ENCODE measurements at regions not wholly inside any gene's neighbourhood (a gene's known extent, or its start where the extent isn't known, plus 50 kb on each side); places are given as distances from the start of the nearest gene placed in this dataset.
A peak's percentile ranks its signal among the peaks of the same experiment; 100 is the strongest.

DNA sequence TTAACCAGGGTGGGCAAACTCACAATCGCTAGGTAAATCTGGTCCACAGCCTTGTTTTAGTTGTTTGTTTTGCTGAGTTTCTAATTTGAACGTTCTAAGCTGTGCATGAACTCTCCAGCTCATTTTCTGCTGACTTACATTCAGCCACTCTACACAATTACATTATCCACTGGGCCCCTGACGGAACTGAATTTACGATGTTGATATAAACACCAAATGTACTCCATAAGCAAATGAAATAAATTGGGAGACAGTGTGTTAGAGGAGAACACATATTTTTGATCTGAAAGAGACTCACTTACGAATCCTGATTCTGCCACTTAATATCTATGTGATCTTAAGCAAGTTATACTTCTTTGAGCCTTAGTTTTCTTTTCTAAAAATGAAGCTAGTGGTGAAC lies 393.4 kb downstream of the ZNF608 start:
- DNase-seq = no peak

DNA sequence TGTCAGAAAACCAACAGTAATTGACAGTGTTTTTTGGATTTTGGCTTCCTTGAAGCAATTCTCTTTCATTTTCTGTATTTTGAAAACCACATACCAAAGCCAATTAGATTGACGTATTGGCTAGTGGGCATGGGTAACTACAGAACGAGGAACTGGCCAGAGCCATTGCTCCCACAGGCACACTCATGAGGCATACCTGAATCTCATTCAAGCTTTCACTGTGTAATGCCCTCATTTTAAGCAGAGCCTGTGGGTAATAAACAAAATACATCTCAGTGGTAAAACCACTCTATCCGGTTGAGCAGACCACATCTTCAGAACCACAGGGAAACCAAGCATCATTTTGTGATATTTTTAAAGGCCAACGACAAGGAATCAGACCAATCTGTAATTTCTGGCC lies 394.1 kb downstream of the ZNF608 start:
- no peak for DNase-seq

DNA sequence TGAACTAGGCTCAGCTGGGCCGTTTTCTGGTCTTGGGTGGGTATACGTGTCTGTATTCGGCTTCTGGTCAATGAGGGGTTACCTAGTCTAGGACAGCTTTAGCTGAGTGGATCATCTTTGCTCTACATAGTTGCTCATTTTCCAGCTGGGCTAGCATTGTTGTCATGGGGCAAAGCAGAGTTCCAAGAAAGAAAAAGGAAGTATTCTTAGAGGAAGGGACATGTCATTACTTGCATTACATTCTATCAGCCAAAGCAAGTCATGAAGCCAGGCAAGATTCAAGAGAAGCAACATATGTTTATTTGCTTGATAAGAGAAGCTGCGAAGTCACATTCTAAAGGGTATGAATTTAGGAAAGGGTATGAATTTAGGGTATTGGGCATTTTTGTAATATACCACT lies 396.5 kb downstream of the ZNF608 start:
- no peak for DNase-seq

DNA sequence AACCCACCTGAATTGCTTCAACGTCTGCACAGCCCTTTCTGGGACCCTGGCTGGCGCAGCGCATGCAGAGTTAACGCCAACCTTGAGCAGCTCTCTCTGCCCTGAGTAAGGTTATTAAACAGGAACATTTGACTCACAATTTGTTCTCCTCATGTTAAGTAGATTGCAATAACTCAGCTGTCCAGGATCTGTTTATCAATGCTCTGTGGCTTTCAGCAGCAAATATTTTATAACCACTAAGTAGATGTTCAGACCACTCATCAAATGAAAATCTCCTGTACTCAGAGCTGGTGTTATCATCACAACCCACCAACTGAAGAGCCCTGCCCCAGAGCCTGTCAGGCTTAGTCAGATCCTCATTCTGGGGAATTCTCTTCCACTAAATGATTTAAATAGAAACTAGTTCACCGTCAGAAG lies 403.0 kb downstream of the ZNF608 start:
- DNase-seq = peak; percentile 82

DNA sequence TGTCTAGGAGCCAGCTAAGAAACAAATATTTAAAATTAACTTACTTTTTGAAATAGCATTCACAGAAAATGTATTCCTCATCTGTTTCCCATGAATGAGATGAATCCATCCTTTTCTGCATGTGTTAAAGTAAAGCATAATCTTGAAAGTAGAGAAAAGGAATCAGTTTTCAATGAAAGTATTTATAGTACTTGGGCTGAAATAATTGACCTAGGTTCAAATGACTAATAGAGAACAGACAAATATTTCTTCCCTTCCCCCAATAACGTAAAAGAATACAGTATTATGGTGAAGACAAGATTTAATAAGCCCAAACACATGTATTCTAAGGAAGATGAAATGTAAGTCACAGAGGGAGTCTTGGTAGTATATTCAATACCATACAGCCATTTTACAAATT lies 403.5 kb downstream of the ZNF608 start:
- no peak for DNase-seq

DNA sequence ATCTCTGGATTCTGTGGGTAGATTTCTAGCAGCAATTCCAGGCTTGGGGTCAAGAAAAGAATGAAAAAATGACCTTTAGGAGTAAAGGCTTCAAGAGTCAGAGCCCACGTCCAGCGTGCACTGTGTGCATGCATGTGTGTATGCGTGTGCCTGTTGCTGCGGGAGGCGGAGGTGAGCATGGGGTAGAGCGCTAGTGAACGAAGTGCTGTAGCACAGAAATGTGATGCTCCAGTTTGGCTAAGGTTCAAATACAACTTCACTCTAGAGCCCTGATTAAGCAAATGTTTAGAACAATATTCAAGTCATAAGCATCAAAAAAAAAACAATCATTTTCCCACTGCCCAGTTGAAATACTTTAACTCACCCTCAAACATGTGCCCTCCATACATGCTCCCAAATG lies 403.9 kb downstream of the ZNF608 start:
- DNase-seq = no peak

DNA sequence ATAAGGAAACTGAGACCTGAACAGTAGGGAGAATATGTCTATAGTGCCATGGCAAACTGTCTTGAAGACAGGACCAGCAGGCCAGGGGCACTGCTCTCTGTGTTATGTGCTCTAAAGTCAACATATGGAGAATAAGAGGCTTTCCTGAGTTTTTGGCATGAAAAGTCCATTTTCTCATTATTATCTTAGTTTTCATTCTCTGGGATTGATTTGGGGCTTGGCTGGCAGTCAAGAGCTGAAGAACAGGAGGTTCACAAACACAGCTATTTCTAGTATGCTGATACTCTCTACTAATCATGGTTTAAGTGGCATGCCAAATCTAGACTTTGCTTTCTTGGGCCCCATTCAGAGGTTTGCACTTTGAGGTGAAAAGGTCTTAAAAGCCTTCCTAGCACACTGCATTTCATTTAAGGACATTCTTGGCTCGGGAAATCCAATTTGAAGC lies 404.4 kb downstream of the ZNF608 start:
- DNase-seq = peak; percentile 42

DNA sequence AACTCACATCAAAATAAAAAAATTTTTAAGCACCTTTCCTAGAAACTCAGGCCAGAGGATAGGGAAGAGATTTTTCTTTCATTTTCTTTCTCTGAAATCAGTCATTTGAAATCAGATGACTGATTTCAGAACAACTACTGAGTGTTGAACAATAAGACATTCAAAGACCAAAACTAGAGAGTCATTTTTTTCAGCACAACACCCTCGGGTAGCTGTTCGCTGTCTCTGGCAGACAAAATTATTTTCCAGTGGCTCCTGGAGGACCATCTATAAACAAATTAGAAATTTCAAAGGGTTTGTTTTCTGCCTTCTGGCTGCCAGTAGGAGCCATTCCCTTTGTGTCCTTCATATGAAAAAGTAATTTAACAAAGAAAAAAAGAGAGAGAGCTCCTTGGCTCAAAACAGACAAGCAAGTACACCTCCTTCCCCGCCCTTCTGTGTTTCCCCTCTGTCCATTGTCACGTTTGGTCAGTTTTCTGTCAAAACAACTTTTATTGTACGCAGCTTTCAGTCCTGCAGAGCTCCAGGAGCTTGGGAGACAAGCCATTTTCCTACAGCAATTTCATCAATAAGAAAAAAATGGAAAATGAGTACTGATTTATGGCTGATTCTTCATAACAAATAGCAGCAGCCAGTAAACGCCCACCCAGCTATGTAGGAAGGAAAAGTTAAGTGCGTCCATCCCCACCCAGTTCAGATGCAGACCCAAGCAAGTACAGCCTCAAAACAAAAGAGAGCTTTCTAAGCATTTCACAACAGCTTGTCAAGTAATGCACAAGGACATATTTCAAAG lies 405.2 kb downstream of the ZNF608 start:
- no peak for DNase-seq

DNA sequence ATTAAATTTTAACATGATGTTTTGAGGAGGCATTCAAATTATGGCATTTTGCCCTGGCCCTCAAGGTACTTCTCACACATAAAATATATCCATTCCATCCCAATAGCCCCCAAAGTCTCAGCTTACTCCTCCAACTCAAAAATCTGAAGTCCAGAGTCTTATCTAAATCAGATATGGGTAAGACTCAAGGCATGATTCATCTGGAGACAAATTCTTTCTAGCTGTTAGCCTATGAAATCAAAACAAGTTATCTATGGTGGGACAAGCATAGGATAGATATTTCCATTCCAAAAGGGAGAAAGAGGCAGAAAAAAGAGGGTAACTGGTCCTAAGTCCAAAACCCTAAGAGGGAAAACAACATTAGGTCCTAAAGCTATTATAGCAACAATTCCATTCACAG lies 408.4 kb downstream of the ZNF608 start:
- DNase-seq = no peak

DNA sequence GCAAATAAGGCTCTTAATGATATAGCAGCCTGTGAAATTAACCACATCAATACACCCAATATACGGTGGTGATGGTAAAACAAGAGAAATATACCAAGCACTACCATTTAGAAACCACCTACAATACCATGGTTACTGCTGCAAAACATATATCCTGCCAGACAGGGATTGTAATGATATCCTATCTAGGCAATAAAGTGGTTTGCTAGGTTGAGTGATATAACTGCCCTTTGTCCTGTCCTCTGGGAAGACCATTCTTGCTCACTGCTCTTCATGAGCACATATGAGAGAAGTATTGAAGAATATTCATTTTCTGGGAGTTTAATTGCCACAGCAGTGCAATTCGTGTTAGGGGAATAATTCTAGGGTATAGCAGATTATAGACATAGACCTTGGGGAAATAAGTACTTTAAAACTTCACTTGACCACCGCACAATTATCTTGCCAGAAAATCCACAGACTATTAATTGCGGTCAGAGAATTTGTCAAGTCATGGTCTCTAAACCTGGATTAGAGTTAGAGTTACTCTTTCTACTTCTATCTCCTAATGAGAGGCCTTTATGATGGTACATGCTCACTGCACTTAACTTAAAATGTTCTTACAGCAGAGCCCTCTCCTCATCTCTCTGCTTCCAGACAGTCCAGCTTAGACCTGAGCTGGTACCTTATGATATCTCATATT lies 413.0 kb downstream of the ZNF608 start:
- no peak for DNase-seq

DNA sequence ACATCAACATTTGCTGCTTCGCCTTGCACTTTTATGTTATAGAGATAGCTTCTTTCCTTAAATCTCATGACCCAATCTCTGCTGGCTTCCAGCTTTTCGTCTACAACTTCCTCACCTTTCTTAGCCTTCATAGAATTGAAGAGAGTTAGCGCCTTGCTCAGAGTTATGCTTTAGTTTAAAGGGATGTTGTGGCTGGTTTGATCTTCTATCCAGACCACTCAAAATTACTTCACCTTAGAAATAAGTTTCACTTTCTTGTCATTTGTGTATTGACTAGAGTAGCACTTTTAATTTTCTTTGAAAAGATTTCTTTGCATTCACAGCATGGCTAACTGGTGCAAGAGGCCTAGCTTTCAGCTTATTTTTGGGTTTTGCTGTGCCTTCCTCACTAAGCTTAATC lies 414.2 kb downstream of the ZNF608 start:
- DNase-seq = no peak

DNA sequence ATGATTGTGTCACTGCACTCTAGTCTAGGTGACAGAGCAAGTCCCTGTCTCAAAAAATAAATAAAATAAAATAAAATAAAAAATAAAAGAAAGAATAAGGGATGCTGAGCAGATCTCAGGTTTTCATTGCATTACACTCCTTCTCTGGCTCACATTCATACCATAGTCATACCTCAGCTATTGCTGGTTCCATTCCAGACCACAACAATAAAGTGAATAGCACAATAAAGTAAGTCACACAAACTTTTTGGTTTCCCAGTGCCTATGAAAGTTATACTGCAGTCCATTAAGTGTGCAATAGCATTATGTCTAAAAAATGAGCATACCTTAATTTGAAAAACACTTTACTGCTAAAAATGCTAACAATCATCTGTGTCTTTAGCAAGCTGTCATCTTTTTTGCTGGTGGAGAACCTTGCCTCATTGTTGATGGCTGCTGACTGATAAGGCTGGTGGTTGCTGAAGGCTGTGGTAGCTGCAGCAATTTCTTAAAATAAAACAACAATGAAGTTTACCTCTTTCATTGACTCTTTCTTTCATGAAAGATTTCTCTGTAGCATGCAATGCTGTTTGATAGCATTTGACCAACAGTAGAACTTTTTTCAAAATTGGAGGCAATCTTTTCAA lies 415.7 kb downstream of the ZNF608 start:
- peak; percentile 13 for DNase-seq

DNA sequence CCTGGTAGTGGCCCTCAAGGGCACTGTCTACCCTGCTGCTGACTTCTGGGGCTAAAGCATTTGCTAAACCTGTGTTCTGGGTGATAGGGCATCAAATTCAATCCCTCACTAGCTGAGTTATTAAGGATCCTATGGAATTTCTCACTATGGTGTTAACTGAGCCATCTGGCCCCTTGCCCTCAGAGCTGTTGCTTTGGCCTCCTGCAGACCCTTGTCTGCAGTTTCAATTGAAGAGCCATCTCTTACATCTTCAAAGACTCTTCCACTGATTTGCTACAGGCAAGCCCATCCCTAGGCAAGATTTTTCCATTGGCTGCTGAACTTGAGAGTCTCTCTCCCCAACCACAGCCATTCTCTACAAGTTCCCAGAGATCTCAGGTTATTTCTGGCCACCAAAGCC lies 418.2 kb downstream of the ZNF608 start:
- no peak for DNase-seq

DNA sequence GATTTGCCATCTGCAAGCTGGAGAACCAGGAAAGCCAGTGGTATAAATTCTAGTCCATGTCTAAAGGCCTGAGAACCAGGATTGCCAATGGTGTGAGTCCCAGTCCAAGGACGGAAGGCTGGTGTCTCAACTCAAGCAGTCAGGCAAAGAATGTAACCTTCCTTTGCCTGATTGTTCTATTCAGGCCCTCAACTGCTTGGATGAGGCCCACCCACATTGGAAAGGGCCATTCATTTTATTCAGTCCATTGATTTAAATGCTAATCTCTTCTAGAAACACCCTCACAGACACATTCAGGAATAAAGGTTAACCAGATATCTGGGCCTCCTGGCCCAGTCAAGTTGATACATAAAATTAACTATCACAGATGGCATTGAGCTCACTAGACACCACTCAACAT lies 427.8 kb downstream of the ZNF608 start:
- no peak for DNase-seq

DNA sequence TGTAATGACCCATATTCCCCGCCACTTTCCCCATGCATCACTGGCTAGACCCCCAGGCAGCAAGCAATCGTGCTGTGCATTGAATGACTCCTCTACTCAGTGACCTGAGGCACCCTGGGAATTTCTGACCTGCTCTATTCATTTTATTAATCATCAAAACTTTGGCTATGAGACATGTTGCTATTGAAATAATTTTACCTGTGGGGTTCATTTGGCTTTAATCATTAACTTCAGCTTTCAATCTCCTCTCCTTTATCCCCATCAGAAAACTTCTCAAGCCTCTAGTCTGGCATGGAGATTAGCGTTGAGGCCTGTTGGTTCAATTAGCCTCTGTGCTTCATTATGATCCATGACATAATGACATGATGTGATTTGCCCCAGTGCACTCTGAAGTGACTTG lies 429.0 kb downstream of the ZNF608 start:
- no peak for DNase-seq

DNA sequence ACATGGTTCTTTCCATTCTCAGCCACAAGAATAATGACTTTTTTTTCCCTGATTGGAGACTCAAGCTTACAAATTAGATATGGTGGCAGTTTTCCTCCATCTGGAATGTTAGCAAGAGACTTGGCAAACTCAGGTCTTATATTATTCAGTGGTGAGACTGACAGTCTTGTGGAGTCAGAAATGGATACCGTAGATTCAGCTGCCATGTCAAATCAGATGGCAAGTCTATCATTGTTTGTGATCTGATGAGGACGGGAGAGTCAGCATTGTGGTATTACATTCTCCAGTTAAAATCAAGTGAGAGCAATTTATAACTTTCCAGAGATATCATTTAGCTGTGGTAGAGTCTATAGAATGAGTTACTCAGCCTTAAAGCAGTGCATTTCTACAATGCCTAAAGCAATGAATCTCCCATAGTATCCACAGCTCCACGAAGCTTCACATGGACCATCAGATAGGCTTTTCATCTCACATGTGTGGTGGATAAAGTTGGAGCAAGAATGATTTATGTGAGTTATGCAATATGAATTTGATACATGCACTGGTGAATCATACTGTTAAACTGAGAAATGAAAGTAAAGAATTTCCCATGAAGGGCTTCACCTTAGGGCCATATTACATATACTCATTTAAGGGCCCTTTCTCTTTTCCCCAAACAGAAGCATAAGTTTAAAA lies 430.6 kb downstream of the ZNF608 start:
- peak; percentile 52 for DNase-seq

DNA sequence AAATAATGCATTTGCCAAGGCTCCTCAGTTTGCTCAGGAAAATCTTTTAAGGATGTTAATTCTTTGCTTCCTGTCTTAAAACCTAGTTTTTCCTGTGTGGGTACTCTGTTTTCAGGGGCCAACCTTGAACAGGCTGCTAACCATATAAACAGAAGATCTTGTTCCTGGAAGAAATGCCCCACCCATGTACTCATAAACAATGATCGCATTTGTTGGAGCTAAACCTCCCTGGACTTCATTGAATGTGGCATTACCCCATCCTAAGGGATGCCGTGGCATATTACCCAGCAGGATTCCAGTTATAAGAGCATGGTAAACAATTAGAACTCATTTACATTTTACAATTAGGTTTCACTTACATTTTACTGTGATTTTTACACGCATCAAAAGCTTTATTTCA lies 436.0 kb downstream of the ZNF608 start:
- DNase-seq = no peak

DNA sequence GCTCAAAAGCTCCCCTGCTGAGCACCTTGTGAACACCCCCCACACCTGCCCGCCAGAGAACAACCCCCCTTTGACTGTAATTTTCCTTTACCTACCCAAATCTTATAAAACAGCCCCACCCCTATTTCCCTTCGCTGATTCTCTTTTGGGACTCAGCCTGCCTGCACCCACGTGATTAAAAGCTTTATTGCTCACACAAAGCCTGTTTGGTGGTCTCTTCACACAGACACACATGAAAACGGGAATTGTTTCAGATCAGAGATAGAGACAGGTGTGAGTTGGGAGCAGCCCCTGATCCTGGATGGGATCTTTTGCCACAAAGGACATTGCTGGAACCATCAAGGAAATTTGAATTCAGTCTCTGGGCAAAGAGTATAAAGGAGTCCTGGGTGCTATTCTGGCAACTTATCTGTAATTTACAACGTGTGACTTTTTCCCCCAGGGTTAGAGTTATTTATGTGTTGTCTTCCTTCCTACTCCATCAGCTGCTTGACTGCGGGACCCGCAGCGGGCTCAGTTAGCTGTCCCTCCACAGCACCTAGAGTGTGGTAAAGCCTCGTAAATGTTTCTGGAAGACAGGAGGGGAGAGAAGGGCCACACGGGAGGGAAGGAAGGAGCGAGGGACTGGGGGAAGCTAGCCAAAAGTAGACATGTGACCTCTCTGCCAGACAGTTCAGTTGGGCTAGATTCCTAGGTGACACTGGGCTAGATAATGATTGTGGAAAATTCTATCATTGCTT lies 437.0 kb downstream of the ZNF608 start:
- DNase-seq = no peak

DNA sequence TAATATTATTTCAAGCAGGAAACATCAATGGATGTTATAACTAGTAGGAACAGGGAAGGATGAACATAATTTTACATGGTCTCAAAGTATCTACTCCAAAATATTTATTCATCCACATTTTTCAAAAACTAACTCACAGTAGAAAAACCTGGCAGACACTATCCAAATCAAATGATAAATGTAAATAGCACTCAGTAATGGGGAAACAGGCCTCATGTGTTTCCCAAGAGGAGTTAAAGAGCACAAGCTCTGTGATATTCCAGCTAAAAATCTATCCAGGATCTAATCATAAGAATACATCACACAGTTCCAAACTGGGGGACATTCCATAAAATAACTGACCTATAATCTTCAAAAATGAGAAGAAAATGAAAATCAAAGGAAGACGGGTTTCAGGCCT lies 443.1 kb downstream of the ZNF608 start:
- no peak for DNase-seq

DNA sequence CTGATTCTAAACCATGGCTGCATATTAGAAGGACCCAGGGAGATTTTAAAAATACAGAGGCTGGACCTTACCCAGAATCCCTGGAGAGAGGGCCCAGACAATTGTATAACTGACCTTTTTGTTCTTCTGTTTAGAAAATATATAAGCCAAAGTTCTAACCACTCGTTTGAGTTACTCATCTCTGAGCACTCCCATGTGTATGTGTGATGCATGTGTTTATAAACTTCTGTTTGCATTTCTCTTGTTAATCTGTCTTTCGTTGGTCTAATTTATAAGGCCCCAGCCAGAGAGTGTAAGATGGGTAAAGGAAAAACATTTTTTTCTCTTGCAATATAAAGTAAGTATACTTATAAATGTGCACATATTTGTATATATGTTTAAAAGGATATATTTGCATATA lies 443.9 kb downstream of the ZNF608 start:
- peak; percentile 3 for DNase-seq

DNA sequence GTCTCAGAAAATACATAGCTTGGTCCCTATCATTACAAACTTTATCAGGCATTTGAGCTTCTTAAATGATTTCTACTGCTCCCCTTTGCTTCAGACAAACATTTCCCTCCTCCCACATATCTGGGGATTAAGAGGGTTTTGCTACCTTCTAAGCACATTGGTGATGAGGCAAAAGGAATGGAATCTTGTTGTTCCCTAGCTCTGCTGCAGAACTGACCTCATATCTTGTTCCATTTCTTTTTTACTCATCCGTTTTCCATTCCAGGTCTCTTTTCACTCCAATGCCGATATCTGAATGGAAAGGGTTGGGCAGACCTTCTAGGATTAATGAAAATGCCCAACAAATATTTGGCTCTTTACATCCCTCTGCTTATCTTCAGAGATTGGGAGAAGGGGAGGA lies 444.6 kb downstream of the ZNF608 start:
- peak; percentile 15 for DNase-seq

DNA sequence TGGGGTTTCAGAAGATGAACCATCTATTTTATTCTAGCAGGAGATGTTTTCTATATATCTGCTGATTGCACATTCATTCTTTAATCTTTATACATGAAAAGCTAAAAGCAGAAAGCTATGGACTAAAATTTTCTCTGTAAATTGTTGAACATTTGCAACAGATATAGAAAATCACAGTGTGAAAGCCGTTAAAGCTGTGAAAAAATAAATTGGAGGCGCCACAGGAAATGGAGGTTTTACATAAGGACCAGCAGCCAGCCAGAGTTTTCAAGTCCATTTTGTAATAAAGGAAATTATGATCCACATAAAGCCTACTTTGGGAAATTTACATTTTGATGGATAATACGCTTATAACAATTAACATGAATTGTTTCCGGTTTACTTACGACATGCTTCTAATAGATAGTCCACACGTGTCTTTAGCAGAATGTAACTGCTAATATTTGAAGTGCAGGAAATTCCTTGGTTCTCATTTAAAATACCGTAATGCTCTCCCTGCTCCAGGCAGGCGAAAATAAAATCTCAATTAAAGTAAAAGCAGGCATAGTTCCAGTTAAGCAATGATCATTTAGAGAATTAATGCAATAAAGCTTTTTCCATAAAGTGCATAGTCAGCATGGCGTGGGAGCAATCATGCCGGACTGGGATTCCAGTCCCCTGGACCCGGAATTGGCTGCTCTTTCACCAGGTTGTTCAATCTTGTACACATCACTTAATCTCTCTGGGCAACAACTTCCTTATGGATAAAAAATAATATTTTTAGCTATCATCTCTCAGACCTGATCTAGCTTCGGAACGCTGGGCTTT lies 445.4 kb downstream of the ZNF608 start:
- DNase-seq = no peak
